ENCODE measurements at regions not wholly inside any gene's neighbourhood (a gene's known extent, or its start where the extent isn't known, plus 50 kb on each side); places are given as distances from the start of the nearest gene placed in this dataset.

GRCh38 chr1:182113879-182114626 lies 52.5 kb upstream of the ZNF648 start:
- no peaks in the 10 kb centered on the region for H3K36me3 Mint-ChIP-seq
- no peaks in the 10 kb centered on the region for H3K4me1 Mint-ChIP-seq
- peaks cover 62% of the 10 kb centered on the region for H3K27me3 Mint-ChIP-seq
- H3K9me3 Mint-ChIP-seq, result no peaks in the 10 kb centered on the region
- no peak overlapping the region for H3K4me3 Mint-ChIP-seq
- no peak for ATAC-seq
- no peak overlapping the region for H3K27ac Mint-ChIP-seq

GRCh38 chr1:182111496-182111895 lies 50.0 kb upstream of the ZNF648 start:
- Mint-ChIP-seq H3K9me3 (peaks cover 8% of the 10 kb centered on the region), H3K4me1 (no peaks in the 10 kb centered on the region), H3K4me3 (no peak overlapping the region), H3K27ac (no peak overlapping the region), H3K36me3 (no peaks in the 10 kb centered on the region), H3K27me3 (peaks cover 61% of the 10 kb centered on the region)
- ATAC-seq, result no peak
